ENCODE measurements at regions not wholly inside any gene's neighbourhood (a gene's known extent, or its start where the extent isn't known, plus 50 kb on each side); places are given as distances from the start of the nearest gene placed in this dataset.

DNA sequence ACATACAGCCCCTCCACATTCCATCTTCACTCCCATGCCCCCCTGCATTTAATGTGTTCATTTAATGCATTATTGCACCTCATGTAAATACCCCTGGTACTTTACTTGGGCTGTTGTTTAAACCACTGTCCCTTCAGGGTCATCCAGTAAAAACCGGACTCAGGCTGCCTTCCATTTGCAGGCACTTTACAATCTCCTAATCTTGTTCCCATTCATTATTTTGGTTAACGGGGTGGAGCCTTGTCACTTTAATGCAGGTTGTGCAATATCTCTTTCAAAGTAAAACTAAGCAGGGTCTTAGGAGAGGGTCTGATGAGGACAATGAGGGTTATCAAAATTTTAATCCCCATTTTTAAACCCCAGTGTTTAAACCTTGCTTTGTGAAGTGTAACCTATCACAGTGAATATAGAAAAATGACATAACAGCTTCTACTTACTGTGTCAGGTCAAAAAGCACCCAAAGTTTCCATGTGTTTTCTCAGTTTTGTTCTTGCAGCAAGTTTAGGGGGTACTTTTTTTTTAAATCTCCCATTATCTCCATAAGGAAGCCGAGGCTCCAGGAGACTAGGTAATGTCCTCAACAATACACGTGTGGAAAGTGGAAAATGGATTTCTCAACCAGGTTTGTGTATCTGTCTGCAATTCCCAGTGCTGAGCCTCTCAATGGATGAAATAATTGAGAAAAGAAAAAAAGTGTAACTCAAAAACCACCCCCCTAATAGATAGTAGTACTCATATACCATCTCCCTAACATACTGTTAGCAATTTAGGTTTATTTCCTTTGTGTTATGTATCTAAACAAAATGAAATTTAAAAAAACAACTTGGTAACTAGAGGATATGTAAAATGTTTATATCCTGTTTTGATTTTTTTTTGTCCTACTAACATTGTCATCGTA, 54.2 kb upstream of the SPRY4 start:
- TF ChIP-seq EZH2 (IDR thresholded peaks at IDR 0.05; ENCODE audit: low read length, unreplicated experiment) (no peak), EZH2phosphoT487 (IDR thresholded peaks at IDR 0.05; ENCODE audit: borderline replicate concordance, low read length) (no peak)
- TF ChIP-seq, protein P1, sequence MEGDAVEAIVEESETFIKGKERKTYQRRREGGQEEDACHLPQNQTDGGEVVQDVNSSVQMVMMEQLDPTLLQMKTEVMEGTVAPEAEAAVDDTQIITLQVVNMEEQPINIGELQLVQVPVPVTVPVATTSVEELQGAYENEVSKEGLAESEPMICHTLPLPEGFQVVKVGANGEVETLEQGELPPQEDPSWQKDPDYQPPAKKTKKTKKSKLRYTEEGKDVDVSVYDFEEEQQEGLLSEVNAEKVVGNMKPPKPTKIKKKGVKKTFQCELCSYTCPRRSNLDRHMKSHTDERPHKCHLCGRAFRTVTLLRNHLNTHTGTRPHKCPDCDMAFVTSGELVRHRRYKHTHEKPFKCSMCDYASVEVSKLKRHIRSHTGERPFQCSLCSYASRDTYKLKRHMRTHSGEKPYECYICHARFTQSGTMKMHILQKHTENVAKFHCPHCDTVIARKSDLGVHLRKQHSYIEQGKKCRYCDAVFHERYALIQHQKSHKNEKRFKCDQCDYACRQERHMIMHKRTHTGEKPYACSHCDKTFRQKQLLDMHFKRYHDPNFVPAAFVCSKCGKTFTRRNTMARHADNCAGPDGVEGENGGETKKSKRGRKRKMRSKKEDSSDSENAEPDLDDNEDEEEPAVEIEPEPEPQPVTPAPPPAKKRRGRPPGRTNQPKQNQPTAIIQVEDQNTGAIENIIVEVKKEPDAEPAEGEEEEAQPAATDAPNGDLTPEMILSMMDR (conservative IDR thresholded peaks at IDR 0.05; ENCODE audit: low read depth, low read length), result no peak
- Histone ChIP-seq H3K9me3 (ENCODE audit: low read length) (no peaks in the 10 kb centered on the region), H3K4me2 (ENCODE audit: low read length) (no peak overlapping the region), H3K4me3 (ENCODE audit: low read length) (no peak overlapping the region), H3F3A (ENCODE audit: low read length, unreplicated experiment) (no peaks in the 10 kb centered on the region), H3K27ac (ENCODE audit: low read length) (no peak overlapping the region), H3K4me1 (ENCODE audit: insufficient read depth, low read length) (no peaks in the 10 kb centered on the region), H3K9me2 (replicated peaks; ENCODE audit: low read length) (no peaks in the 10 kb centered on the region), H3K36me3 (ENCODE audit: low read depth, low read length) (no peaks in the 10 kb centered on the region), H3K79me2 (ENCODE audit: low read length) (no peaks in the 10 kb centered on the region), H4K20me1 (ENCODE audit: low read length) (no peaks in the 10 kb centered on the region), H3K27me3 (ENCODE audit: low read length) (no peaks in the 10 kb centered on the region), H2AFZ (ENCODE audit: low read length) (no peak overlapping the region), H3K9ac (ENCODE audit: low read length) (no peak overlapping the region)
- CTCF ChIA-PET, result no interaction called here
- POLR2A ChIA-PET (ENCODE audit: unreplicated experiment), result no interaction called here
- no peak for DNase-seq
- no peak for ATAC-seq
- no TSS peak for BruUV-seq (replicated peaks)
- intact Hi-C loops (cut with micrococcal nuclease), result no loop called here

DNA sequence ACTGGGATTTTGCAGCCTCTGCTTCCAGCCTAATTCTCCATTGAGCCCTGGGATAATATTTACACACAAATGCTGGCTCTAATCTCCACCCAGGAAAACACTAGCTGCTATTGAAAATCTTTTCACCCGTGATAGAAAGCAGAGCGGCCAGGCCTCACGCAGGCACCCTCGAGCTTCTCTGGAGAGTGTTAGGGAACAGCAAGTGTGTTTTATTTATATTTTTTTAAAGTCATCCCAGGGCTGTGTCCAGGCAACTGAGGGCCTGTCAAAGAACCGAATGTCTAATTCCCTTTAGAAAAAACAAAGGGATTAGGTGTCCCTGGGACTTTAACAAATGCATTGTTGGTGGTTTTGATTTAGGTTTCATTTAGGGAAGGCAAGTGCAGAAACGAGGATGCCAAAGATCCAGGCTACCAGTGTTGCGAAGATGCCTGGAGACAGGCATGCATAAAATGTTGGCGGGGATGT, 51.2 kb upstream of the SPRY4 start:
- Histone ChIP-seq H3K79me2 (ENCODE audit: low read length) (no peaks in the 10 kb centered on the region), H3K4me1 (ENCODE audit: insufficient read depth, low read length) (no peaks in the 10 kb centered on the region), H3K27me3 (ENCODE audit: low read length) (no peaks in the 10 kb centered on the region), H3K9me3 (ENCODE audit: low read length) (no peaks in the 10 kb centered on the region), H3K27ac (ENCODE audit: low read length) (no peak overlapping the region), H3K36me3 (ENCODE audit: low read depth, low read length) (no peaks in the 10 kb centered on the region), H3K4me3 (ENCODE audit: low read length) (no peak overlapping the region), H3F3A (ENCODE audit: low read length, unreplicated experiment) (no peaks in the 10 kb centered on the region), H4K20me1 (ENCODE audit: low read length) (no peaks in the 10 kb centered on the region), H3K9ac (ENCODE audit: low read length) (no peak overlapping the region), H2AFZ (ENCODE audit: low read length) (no peak overlapping the region), H3K4me2 (ENCODE audit: low read length) (no peak overlapping the region), H3K9me2 (replicated peaks; ENCODE audit: low read length) (no peaks in the 10 kb centered on the region)
- BruUV-seq (replicated peaks), result no TSS peak
- POLR2A ChIA-PET (ENCODE audit: unreplicated experiment), result no interaction called here
- no peak for TF ChIP-seq EZH2phosphoT487 (IDR thresholded peaks at IDR 0.05; ENCODE audit: borderline replicate concordance, low read length)
- TF ChIP-seq, protein P1 (conservative IDR thresholded peaks at IDR 0.05; ENCODE audit: low read depth, low read length), result no peak
- TF ChIP-seq EZH2 (IDR thresholded peaks at IDR 0.05; ENCODE audit: low read length, unreplicated experiment), result no peak
- CTCF ChIA-PET, result no interaction called here
- no peak for DNase-seq
- intact Hi-C loops (cut with micrococcal nuclease), result no loop called here
- no peak for ATAC-seq

Data from PC-3 (cell line).